ACHN (cell line): ENCODE measurements at regions not wholly inside any gene's neighbourhood (a gene's known extent, or its start where the extent isn't known, plus 50 kb on each side); places are given as distances from the start of the nearest gene placed in this dataset.

Experiments
- DNase-seq: peaks from one replicate; pipeline ENCODE4 v3.0.0-alpha.2; 2015
- in situ Hi-C: cut with HindIII; loops from 2 replicates; pipeline ENCODE4 v1.10.0; 2017; ENCODE audit warnings: low sequenced_read_pairs, low pct_ligation_motif_present, low pct_unique_long_range_greater_than_20kb

DNA sequence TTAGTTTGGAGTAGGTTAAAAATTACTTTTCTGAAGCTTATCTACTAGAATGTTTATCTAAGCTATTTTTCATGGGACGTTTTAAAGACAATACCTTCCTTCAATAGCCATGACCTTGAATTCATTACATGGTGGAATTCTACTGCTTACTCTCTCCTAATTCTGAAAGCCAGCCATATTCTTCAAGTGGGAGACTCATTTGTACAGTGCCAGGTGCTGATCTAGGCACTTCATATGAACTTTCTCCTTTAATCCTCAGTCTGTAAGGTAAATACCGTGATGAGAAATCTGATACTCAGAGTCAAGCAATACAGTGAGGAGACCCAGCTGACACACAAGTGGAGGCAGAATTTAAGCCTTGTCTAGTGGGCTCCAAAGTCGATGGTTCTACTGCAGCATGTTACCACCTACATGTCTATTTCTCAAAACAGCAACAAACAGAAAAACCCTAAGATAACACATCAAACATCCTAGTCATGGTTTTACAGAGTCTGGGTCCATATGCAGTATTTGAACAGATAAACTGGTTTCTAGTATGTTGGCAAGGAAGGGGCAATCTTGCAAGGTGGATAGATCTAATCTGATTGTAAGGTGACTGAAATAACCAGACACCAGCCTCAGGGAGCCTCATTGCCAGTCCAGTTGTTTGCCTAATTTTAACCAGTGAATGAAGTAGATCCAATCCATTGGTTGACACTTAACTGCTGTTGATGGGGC, 243.7 kb downstream of the PIK3R1 start:
- in situ Hi-C loops = loop anchor here (25.0 kb wide), 1 partner anchor 172 kb away; no protein-coding TSS in a partner anchor
- DNase-seq = no peak

- DNase-seq = no peak
- in situ Hi-C loops = loop anchor here (25.0 kb wide), 1 partner anchor 172 kb away; no protein-coding TSS in a partner anchor
Measured at GRCh38 chr5:68459810-68460139, 244.2 kb downstream of the PIK3R1 start.

DNA sequence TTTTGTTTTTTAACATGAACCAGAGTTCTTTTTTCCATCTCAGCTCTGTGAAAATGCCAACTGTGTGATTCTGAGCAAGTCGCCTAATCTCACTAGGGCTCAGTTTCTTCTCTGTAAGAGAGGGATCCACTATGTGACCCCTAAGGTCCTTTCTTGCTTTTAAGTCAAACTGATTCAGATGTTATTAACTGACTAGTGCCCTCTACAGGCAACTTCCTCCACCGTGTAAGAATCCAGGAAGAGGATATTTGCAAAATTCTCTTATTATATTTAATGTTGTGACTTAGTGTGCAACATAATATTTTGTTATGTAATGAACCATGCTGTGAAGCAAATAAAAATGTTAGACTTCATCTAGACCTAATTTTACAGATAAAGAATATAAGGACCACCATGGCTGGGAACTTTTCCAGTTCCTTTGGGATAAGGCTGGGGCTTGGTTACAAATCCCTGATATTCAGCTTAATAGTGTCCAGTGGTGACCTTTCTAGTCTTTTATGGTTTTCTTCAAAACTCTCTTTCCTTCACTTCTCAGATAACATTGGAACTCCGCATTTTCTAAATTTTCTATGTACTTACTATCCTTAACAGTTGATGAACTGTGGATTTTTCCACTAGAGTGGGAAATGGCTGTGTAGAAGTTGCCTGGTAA, 244.7 kb downstream of the PIK3R1 start:
- in situ Hi-C loops = loop anchor here (25.0 kb wide), 1 partner anchor 173 kb away; no protein-coding TSS in a partner anchor

DNA sequence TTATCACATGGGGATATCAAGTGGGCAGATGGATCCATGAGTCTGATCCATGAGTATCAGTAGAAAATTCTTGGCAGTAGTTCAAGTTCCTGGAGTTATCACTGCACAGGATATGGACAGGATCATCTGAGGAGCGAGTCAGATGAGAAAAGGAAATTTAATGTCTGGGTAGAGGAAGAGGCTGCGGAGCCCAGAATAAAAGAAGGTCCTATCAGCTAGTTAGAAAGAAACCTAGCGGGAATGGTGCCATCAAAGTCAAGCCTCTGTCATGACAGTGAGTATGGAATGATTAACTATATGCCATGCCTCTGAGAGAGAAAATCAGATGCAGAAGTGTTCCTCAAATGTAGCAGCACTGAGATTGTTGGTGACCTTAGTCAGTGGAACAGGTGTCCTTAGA, 248.1 kb downstream of the PIK3R1 start:
- in situ Hi-C loops = loop anchor here (25.0 kb wide), 1 partner anchor 176 kb away; no protein-coding TSS in a partner anchor
- no peak for DNase-seq

More for the DNA sequence above, 244.7 kb downstream of the PIK3R1 start:
- DNase-seq = peak; percentile 62

DNA sequence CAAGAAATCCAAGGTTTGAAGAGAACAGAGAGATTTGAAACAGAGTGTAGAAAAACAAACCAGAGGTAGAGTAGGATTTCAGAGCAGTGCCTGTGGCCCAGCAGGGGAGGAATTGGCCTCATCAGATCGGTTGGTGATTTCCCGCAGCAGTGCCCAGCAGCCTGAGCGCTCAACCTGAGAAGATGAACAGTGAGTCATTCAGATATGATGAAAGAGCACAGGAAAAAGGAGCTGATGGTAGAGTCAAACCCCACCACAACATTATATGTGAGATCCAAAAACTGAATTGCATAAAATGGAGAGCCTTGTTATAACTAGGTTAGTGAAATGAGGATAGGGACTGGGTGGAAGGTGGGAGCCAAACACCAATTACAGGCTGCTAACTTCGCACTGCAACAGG, 248.9 kb downstream of the PIK3R1 start:
- in situ Hi-C loops = loop anchor here (25.0 kb wide), 1 partner anchor 177 kb away; no protein-coding TSS in a partner anchor
- peak; percentile 61 for DNase-seq

DNA sequence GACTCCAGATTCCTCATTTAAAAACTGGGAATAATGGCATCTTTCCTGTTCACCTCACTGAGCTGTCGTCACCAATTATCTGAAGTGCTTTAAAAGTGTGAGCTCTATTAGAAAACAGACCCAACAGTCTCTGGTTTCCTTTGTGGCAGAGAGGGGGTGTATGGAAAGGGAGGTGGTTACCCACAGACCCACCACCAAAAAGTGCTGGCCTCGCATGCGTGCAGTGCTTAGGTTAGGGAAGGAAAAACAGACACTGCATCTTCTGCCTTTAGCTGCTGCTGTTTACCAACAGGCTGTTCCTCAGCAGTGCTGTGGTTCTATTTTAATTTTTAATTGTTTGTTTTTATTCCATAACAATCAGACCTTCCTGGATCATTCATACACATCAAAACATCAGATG, 249.6 kb downstream of the PIK3R1 start:
- no peak for DNase-seq
- in situ Hi-C loops = loop anchor here (25.0 kb wide), 1 partner anchor 178 kb away; no protein-coding TSS in a partner anchor

DNA sequence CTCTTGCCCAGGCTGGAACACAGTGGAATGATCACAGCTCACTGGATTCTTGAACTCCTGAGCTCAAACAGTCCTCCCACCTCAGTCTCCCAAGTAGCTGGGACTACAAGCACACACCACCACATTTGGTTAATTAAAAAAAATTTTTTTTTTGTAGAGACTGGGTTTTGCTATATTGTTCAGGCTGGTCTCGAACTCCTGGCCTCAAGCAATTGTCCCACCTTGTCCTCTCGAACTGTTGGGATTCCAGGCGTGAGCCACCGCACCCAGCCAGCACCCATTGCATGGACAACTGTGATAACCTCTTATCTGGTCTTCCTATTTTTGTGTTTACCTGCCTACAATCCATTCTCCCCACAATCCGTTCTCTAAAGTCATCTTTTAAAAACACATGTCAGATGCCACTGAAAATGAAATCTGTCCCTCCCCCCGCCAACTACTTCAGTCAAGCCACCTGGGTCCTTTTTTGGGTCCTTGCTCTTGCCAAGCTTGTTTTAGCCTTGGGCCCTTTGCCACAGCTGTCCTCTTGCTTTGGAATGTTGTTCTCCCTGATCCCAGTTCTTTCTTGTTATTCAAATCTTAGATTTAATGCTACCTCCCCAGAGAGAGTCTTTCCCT, 250.5 kb downstream of the PIK3R1 start:
- no peak for DNase-seq
- in situ Hi-C loops = loop anchor here (25.0 kb wide), 1 partner anchor 179 kb away; no protein-coding TSS in a partner anchor

DNA sequence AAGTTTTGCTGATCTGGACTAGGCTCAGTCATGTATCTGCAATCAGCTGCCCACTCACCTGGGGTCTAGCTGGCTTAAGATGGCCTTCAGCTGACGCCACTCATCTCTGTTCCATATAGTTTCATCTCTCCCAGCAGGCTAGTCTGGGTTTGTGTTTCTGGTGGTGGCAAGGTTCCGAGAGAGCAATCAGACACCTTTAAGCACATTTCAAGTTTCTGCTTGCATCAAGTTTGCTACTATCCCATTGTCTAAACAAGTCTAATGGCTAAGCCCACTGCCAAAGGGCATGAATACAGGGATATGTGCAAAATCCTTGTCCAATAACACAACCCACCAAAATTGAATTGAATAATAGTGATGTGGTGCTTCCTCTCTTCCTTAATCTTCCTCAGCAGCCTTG, 251.7 kb downstream of the PIK3R1 start:
- no peak for DNase-seq
- in situ Hi-C loops = loop anchor here (25.0 kb wide), 1 partner anchor 180 kb away; no protein-coding TSS in a partner anchor

GRCh38 chr5:68467794-68468193, 252.2 kb downstream of the PIK3R1 start:
- in situ Hi-C loops = loop anchor here (25.0 kb wide), 1 partner anchor 180 kb away; no protein-coding TSS in a partner anchor
- no peak for DNase-seq

- in situ Hi-C loops = loop anchor here (25.0 kb wide), 1 partner anchor 181 kb away; no protein-coding TSS in a partner anchor
- no peak for DNase-seq
Measured at GRCh38 chr5:68468322-68468721, 252.8 kb downstream of the PIK3R1 start.

DNA sequence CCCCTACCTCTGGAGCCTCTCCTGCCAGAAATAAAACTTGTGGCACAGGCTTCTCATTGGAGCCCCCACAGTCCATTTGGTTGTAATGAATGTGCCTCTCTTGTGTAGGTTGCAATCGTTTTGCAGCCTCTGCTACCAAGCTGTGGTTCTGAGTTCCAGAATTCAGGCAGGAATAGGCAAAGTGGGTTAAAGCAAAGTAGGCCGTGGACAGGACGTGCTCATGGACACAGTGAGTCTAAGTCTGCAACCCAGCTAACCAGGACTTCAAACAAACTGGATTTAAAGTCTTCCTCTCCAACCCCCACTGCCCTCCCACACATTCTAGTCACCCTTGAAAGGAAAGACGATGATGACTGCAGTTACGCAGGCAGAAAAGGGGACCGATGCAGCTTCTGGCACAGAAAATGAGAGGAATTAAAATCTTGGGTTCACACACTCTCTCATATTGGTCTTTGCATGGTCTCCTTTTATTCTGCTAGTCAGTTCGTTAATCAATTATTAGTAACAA, 260.0 kb downstream of the PIK3R1 start:
- no peak for DNase-seq
- in situ Hi-C loops = no loop called here

DNA sequence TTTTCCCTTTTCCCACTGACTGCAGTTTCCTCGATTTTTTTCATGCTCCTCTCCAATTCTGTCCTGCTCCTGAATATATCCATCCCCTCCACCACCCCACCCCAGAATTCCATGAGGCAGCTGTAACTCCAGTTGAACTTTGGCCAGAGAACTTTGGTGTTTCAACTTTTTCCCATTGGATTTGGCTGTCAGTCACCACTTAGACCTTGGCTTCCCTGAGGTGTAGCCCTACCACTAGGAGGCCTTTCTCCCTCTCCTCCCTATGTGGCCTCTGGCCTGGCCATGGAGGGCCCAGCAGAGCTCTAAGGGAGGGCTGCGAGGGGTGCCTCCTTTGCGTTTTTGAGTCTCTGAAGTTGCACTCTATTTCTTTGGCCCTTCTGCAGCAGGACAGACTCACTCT, 261.3 kb downstream of the PIK3R1 start:
- DNase-seq = no peak
- in situ Hi-C loops = no loop called here

DNA sequence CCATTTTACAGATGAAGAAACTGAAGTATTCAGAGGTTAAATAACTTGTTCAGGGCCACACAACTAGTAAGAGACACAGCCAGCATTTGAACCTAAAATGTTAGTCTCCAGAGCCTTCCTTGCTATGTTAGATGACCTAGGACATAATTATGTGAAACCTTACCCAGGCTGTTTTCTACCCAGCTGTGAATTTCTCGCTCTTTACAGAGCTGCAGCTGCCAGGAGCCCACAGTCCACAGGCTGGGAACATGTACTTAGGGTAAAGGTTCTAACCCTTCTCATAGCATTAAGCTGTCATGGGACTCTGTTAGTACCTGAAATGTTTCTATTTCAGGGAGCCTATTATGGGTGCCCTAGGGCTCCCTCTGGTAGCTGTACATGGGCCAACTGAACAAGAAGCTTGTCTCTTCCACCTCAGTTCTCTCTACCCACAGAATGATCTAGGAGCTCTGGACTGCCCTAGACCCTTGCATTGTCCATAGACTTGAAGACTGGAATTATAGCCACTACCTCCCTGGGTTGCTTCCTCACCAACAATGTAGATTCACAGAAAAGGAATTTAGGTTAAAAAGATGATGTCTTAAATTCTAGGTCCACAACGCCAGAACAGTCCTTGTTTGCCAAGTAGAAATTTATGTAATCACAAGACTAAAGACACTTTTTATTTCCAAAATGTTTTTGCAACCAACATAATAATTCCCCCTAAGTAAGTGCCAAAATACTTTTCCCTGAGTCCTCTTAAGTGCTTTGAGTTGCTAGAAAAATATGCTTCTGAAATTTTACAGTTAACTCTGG, 262.9 kb downstream of the PIK3R1 start:
- no peak for DNase-seq
- in situ Hi-C loops = no loop called here

DNA sequence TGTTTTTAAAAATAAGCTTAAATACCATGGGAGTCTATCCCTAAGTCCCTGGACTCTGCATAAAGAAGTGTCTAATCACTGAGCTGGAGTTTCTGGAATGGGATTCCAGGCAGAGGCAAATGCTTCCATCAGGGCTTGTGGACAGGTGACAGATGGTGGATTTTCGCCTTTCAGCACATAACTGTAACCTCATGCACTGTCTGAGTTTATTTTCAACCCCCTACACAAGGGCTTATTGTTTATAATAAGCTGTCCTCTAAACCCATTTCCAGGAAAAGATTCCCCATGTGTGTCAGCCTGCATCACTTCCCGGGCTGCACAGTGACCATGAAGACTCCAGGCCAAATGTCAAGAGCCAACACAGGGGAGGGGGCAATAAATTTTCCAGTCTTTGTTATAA, 264.0 kb downstream of the PIK3R1 start:
- in situ Hi-C loops = no loop called here
- no peak for DNase-seq

GRCh38 chr5:68480335-68480940, 264.9 kb downstream of the PIK3R1 start:
- DNase-seq = no peak
- in situ Hi-C loops = no loop called here

DNA sequence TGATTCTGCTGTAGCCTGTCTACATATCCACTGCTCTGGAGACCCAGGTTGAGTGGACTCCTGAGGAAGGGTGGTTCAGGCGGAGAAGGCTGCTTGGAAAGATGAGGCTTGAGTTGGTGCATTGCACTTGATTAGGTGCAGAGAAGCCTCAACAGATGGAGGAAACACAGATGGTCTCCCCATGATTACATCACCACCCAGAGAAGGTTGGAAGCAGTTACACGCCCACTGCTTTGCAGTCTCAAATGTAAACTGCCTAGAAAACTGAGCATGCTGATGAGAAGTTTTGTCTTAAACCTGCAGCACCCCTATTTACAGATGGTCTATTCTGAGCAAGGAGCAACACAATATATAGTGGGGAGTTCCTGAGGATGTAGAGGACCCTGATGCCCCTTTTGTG, 266.6 kb downstream of the PIK3R1 start:
- in situ Hi-C loops = no loop called here
- DNase-seq = no peak

GRCh38 chr5:68484307-68485068, 268.9 kb downstream of the PIK3R1 start:
- in situ Hi-C loops = no loop called here
- DNase-seq = no peak
